Type B pancreatic cell (in vitro differentiated cells): ENCODE measurements at regions not wholly inside any gene's neighbourhood (a gene's known extent, or its start where the extent isn't known, plus 50 kb on each side); places are given as distances from the start of the nearest gene placed in this dataset.

Experiments
- DNase-seq: peaks from one replicate; pipeline ENCODE4 v3.0.0; 2021; ENCODE audit warnings: mixed read lengths; ENCODE audit not compliant: unreplicated experiment; ENCODE audit errors: extremely low spot score
- H3K27ac Mint-ChIP-seq: 2 replicates; pipeline ENCODE4 v1.8.0; 2021; ENCODE audit warnings: mild to moderate bottlenecking, mixed read lengths
- H3K27me3 Mint-ChIP-seq: 2 replicates; pipeline ENCODE4 v1.8.0; 2021; ENCODE audit warnings: mixed read lengths
- H3K36me3 Mint-ChIP-seq: 2 replicates; pipeline ENCODE4 v1.8.0; 2021; ENCODE audit warnings: mixed read lengths
- H3K4me1 Mint-ChIP-seq: one replicate; pipeline ENCODE4 v1.8.0; 2021; ENCODE audit warnings: mixed read lengths; ENCODE audit not compliant: unreplicated experiment
- H3K4me3 Mint-ChIP-seq: 2 replicates; pipeline ENCODE4 v1.8.0; 2021; ENCODE audit warnings: mild to moderate bottlenecking, mixed read lengths
- H3K9me3 Mint-ChIP-seq: 2 replicates; pipeline ENCODE4 v1.8.0; 2021; ENCODE audit warnings: mixed read lengths
- CTCF ChIP-seq: fragments of 200-600 bp; sonication (generic); conservative IDR thresholded peaks from 2 replicates; pipeline ENCODE4 v1.5.0; 2021; ENCODE audit warnings: antibody characterized with exemption, mild to moderate bottlenecking

- Mint-ChIP-seq H3K9me3 (no peaks in the 10 kb centered on the region), H3K27me3 (no peaks in the 10 kb centered on the region), H3K27ac (no peak overlapping the region), H3K4me3 (no peak overlapping the region), H3K4me1 (peaks cover 27% of the 10 kb centered on the region), H3K36me3 (no peaks in the 10 kb centered on the region)
- TF ChIP-seq CTCF: no peak
- no peak for DNase-seq
These were observed 138.3 kb downstream of the SNX19 start for GRCh38 chr11:130778026-130778425.

DNA sequence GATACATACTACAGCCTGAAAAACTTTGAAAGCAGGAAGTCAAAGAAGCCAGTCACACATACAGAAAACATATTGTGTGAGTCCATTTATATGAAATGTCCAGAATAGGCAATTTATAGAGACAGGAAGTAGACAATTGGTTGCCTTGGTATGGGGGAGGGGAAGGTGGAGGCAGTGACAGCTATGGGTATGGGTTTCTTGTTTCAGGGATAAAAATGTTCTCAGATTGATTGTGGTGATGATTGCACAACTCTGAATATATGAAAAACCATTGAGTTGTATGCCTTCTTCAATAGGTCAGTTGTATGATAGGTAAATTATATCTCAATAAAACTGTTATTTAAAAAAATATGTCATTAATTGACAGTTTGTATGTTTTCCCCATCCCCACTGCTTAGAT lies 137.6 kb downstream of the SNX19 start:
- DNase-seq: no peak
- H3K27me3 Mint-ChIP-seq: no peaks in the 10 kb centered on the region
- H3K4me1 Mint-ChIP-seq: peaks cover 23% of the 10 kb centered on the region
- H3K27ac Mint-ChIP-seq: no peak overlapping the region
- TF ChIP-seq CTCF: no peak
- no peaks in the 10 kb centered on the region for H3K9me3 Mint-ChIP-seq
- H3K4me3 Mint-ChIP-seq: no peak overlapping the region
- no peaks in the 10 kb centered on the region for H3K36me3 Mint-ChIP-seq

DNA sequence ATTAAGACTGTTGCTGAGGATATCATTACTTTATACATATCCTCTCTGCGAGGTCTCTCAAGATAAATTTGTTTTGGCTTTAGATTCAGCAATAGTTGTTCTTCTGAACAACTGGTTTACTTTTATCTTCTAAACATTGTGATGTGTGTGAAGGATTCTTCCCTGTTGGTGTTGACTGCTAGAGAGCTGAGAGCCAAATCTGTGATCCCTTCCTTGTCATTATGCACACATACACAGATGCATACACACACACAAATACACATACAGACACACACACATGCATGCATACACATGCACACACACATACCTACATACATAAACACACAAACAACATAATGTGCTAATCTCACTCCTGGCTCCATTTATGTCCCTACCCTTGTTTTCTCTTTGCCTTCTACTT lies 137.0 kb downstream of the SNX19 start:
- Mint-ChIP-seq H3K36me3 (no peaks in the 10 kb centered on the region), H3K27me3 (no peaks in the 10 kb centered on the region), H3K27ac (no peak overlapping the region), H3K4me3 (no peak overlapping the region), H3K4me1 (peaks cover 17% of the 10 kb centered on the region), H3K9me3 (no peaks in the 10 kb centered on the region)
- no peak for DNase-seq
- no peak for TF ChIP-seq CTCF

GRCh38 chr11:130779943-130780342 lies 136.3 kb downstream of the SNX19 start:
- no peak for TF ChIP-seq CTCF
- peak; percentile 36 for DNase-seq
- Mint-ChIP-seq H3K27ac (no peak overlapping the region), H3K4me3 (no peak overlapping the region), H3K27me3 (no peaks in the 10 kb centered on the region), H3K36me3 (no peaks in the 10 kb centered on the region), H3K4me1 (peaks cover 19% of the 10 kb centered on the region), H3K9me3 (peaks cover under 1% of the 10 kb centered on the region)

DNA sequence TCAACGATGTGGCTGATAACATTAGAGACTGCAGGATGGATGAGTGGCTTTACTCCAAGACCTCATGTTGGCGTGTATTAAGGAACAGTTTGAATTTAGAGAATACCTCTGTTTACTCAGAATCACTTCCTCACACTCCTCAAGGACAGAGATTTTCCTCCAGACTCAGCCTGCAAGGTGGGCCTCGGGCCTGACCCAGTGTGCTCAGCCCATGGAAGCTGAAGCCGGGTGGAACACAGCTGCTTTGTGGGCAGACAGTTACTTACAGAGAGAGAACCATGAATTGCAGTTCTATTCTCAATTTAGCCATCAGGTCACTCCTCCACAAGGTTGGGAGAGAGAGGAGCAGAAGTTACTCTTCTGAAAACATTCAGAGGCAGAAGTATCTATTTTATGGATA lies 135.8 kb downstream of the SNX19 start:
- Mint-ChIP-seq H3K27me3 (no peaks in the 10 kb centered on the region), H3K4me3 (no peak overlapping the region), H3K36me3 (no peaks in the 10 kb centered on the region), H3K9me3 (peaks cover 5% of the 10 kb centered on the region), H3K27ac (no peak overlapping the region), H3K4me1 (peaks cover 24% of the 10 kb centered on the region)
- TF ChIP-seq CTCF: no peak
- DNase-seq: peak; percentile 13

- DNase-seq: no peak
- no peak for TF ChIP-seq CTCF
- Mint-ChIP-seq H3K4me1 (peaks cover 32% of the 10 kb centered on the region), H3K4me3 (no peak overlapping the region), H3K27ac (no peak overlapping the region), H3K36me3 (no peaks in the 10 kb centered on the region), H3K27me3 (no peaks in the 10 kb centered on the region), H3K9me3 (peaks cover 9% of the 10 kb centered on the region)
These were observed 134.3 kb downstream of the SNX19 start for GRCh38 chr11:130781931-130782330.
